ENCODE measurements at regions not wholly inside any gene's neighbourhood (a gene's known extent, or its start where the extent isn't known, plus 50 kb on each side); places are given as distances from the start of the nearest gene placed in this dataset.

DNA sequence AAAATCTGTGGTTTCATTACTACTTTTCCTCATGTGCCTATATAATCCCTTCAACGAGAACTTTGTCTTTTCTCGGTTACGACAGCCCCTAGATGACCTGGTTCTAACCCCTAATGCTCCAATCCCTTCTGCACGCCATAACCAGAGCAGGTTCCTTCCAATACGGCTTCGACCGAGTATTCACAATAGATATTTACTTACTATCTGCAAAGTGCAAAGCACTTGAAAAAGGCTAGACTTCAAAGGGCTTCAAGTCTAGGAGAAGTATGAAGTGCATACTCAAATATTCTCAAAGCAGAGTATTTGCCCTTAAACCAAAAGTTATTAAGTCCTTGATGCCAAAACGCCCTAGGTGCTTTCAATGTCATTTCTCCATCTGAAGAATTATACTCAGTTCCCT lies 63.4 kb upstream of the NHSL1 start:
- no peak for DNase-seq (ENCODE audit: low read depth)
- no peak for TF ChIP-seq CTCF (conservative IDR thresholded peaks at IDR 0.05; ENCODE audit: low read depth, low read length)
- H3K4me3 ChIP-seq (ENCODE audit: low read depth, low read length) = no peak overlapping the region

GRCh38 chr6:138563231-138563630 lies 63.9 kb upstream of the NHSL1 start:
- no peak for DNase-seq (ENCODE audit: low read depth)
- TF ChIP-seq CTCF (conservative IDR thresholded peaks at IDR 0.05; ENCODE audit: low read depth, low read length) = no peak
- H3K4me3 ChIP-seq (ENCODE audit: low read depth, low read length) = no peak overlapping the region

- no peak for DNase-seq (ENCODE audit: low read depth)
- no peak for TF ChIP-seq CTCF (conservative IDR thresholded peaks at IDR 0.05; ENCODE audit: low read depth, low read length)
- H3K4me3 ChIP-seq (ENCODE audit: low read depth, low read length) = no peak overlapping the region
Observed at GRCh38 chr6:138563650-138564049, 64.4 kb upstream of the NHSL1 start.

- H3K4me3 ChIP-seq (ENCODE audit: low read depth, low read length) = no peak overlapping the region
- DNase-seq (ENCODE audit: low read depth) = no peak
- TF ChIP-seq CTCF (conservative IDR thresholded peaks at IDR 0.05; ENCODE audit: low read depth, low read length) = no peak
Observed at GRCh38 chr6:138564170-138564721, 65.0 kb upstream of the NHSL1 start.

- DNase-seq (ENCODE audit: low read depth) = no peak
- TF ChIP-seq CTCF (conservative IDR thresholded peaks at IDR 0.05; ENCODE audit: low read depth, low read length) = no peak
Observed at GRCh38 chr6:138567052-138567451, 67.8 kb upstream of the NHSL1 start.

DNA sequence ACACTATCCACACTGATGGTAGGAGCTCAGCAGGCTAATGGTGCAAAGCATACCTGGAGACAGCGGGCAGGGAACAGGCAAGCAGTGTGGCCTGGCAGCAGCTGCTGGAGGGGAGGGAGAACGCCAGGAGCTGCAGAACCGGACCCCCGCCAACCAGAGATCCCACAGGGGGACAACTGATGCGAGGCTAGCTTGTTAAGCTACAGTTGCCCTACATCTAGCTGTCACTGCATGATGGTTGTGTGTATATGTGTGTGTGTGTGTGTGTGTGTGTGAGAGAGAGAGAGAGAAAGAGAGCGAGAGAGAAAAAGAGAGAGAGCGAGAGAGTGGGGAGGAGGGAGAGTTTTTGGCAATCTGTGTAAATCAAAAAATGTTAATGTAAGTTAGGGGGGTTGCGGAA lies 69.7 kb upstream of the NHSL1 start:
- H3K4me3 ChIP-seq (ENCODE audit: low read depth, low read length) = no peak overlapping the region
- TF ChIP-seq CTCF (conservative IDR thresholded peaks at IDR 0.05; ENCODE audit: low read depth, low read length) = no peak
- no peak for DNase-seq (ENCODE audit: low read depth)

More at GRCh38 chr6:138567052-138567451, 67.8 kb upstream of the NHSL1 start:
- H3K4me3 ChIP-seq (ENCODE audit: low read depth, low read length) = no peak overlapping the region

GRCh38 chr6:138569554-138569953 lies 70.3 kb upstream of the NHSL1 start:
- no peak overlapping the region for H3K4me3 ChIP-seq (ENCODE audit: low read depth, low read length)
- TF ChIP-seq CTCF (conservative IDR thresholded peaks at IDR 0.05; ENCODE audit: low read depth, low read length) = no peak
- DNase-seq (ENCODE audit: low read depth) = no peak

Measured in choroid plexus epithelial cell (primary cell).